C4-2B (cell line): ENCODE measurements at regions not wholly inside any gene's neighbourhood (a gene's known extent, or its start where the extent isn't known, plus 50 kb on each side); places are given as distances from the start of the nearest gene placed in this dataset.

Experiments
- ZFX ChIP-seq: fragments of 450-650 bp; IDR thresholded peaks from 2 replicates; pipeline ENCODE4 v1.6.1; 2017
- TF ChIP-seq, protein P1 (sequence below): fragments of 450-650 bp; conservative IDR thresholded peaks from 2 replicates; pipeline ENCODE4 v1.5.1; 2017; ENCODE audit warnings: mild to moderate bottlenecking

DNA sequence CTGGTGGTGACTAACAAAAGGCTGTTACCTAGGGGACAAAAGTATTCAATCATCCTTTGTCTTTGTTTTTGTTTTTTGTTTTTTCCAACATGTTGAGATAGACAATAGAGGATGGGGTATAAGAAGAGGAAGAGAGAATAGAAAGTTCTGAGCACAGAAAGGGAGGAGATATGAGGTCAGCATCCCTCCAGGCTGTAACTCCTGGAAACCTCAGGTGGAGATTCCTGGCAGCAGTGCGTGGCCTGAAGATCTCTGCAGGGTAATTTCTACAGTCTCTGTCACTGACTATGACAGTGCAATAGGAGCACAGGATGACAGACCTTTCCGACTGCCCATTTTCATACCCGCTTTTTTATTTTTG lies 112.1 kb downstream of the ADRB2 start:
- TF ChIP-seq, protein P1, sequence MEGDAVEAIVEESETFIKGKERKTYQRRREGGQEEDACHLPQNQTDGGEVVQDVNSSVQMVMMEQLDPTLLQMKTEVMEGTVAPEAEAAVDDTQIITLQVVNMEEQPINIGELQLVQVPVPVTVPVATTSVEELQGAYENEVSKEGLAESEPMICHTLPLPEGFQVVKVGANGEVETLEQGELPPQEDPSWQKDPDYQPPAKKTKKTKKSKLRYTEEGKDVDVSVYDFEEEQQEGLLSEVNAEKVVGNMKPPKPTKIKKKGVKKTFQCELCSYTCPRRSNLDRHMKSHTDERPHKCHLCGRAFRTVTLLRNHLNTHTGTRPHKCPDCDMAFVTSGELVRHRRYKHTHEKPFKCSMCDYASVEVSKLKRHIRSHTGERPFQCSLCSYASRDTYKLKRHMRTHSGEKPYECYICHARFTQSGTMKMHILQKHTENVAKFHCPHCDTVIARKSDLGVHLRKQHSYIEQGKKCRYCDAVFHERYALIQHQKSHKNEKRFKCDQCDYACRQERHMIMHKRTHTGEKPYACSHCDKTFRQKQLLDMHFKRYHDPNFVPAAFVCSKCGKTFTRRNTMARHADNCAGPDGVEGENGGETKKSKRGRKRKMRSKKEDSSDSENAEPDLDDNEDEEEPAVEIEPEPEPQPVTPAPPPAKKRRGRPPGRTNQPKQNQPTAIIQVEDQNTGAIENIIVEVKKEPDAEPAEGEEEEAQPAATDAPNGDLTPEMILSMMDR, result no peak
- TF ChIP-seq ZFX, result no peak
